ENCODE measurements at regions not wholly inside any gene's neighbourhood (a gene's known extent, or its start where the extent isn't known, plus 50 kb on each side); places are given as distances from the start of the nearest gene placed in this dataset.
"Not testable (repeated sequence)": the region's sequence is repeated elsewhere in the genome, so short reads cannot be mapped to it uniquely, and the experiment has no call there.

DNA sequence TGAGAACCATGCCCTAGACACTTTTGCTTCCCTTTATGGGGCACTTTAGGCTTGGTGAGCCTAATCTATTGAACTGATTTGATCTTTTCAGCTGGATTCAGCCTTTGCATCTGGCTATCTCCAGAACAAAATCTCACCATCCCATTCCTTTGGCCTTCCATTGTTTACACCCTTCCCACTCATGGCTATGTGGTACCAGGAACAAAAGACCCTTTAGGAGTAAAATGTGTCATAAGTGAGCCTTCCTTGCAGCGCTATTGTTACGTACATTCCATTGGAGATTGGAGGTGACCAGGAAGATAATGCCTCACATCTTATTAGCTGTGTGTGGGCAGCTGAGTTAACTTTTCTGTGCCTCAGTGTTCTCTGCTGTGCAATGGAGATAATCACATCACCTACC, 188.4 kb downstream of the SATB1 start:
- no peak for DNase-seq (ENCODE audit: low read depth in 2 of 2)

GRCh38 chr3:18234717-18235335, 190.3 kb downstream of the SATB1 start:
- DNase-seq (ENCODE audit: low read depth in 2 of 2) = no peak

- DNase-seq (ENCODE audit: low read depth in 2 of 2) = no peak
Observed at GRCh38 chr3:18233987-18234716, 191.0 kb downstream of the SATB1 start.

DNA sequence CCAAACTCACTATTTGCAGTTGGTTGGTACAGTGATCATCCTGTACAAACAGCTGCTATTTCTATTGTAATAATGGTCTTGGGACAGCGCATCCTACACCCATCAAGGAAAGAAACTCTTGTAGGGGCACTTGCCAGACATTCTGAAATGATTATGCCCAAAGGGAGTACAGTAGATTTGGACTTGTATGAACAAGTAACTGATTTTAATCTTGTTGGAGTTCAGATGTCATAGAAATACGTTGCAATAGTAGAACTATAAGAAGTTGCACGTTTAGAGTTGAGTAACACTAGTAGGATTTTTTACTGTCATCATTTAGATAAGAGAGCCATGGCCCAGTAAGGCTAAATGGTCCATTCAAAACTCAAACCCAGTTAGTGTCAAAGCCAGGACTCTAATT, 192.8 kb downstream of the SATB1 start:
- no peak for DNase-seq (ENCODE audit: low read depth in 2 of 2)

GRCh38 chr3:18228060-18228459, 197.1 kb downstream of the SATB1 start:
- DNase-seq (ENCODE audit: low read depth in 2 of 2) = no peak

- DNase-seq (ENCODE audit: low read depth in 2 of 2) = no peak
Observed at GRCh38 chr3:18225709-18226108, 199.4 kb downstream of the SATB1 start.

- no peak for DNase-seq (ENCODE audit: low read depth in 2 of 2)
Observed at GRCh38 chr3:18224426-18224825, 200.7 kb downstream of the SATB1 start.

DNA sequence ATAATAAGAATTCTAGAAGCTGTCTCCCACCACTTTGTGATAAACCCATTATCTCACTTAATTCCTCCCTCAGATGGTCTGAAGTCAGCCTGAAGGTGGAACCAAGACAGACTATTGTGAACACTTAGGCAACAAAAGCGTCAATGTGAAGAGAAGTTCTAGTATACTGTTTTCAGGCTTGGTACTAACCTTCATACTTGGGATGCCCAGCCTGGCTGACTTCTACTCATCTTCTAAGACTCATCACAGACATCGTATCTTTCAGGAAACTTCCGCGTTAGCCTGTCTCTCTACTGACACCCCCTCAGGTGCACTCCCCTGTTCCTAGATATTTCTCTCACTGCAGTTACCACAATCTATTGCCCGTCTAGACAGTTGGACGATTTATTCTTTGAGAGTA, 201.2 kb downstream of the SATB1 start:
- DNase-seq (ENCODE audit: low read depth in 2 of 2) = no peak

- DNase-seq (ENCODE audit: low read depth in 2 of 2) = no peak
Observed at GRCh38 chr3:18223571-18223970, 201.6 kb downstream of the SATB1 start.

DNA sequence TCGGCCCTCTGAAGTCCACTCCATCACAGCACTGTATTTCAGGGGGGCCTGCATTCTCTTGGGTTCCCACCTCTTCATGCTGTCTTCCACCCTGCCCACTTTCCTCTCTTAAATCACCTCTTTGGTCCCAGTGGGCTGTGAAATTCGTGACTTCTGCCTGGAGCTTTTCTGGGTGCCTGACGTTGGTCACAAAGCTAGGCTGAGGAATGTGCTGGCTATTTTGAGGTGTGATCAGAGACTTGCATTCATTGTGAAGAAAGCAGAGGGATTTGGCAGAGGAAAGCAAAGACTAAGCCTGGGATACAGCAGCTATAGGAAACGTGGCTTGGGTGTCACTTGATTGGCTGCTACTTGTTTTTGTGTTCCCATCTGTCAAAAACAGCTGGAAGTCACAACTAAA, 202.5 kb downstream of the SATB1 start:
- DNase-seq (ENCODE audit: low read depth in 2 of 2) = no peak

GRCh38 chr3:18217507-18218174, 207.5 kb downstream of the SATB1 start:
- DNase-seq (ENCODE audit: low read depth in 2 of 2) = no peak

GRCh38 chr3:18216996-18217395, 208.1 kb downstream of the SATB1 start:
- DNase-seq (ENCODE audit: low read depth in 2 of 2) = no peak

- DNase-seq (ENCODE audit: low read depth in 2 of 2) = no peak
Observed at GRCh38 chr3:18215639-18216038, 209.5 kb downstream of the SATB1 start.

DNA sequence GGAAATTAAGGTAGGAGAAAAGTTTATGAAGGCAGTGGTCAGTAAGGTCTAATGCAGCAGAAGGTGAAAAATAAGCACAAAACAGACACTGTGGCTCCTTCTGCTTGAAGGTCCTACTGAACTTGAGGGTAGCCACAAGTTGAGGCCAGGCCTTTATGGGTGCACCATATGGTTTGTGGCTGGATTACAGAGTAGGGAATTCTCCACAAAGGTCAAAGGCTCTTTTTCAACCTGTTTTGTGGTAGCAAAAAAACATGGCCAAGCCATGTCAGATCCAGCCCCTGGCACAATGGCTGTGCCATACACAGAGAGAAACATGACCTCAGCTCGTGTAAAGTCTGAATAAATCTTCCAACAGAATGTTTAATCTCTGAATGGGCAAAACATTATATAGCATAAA, 214.0 kb downstream of the SATB1 start:
- no peak for DNase-seq (ENCODE audit: low read depth in 2 of 2)

- DNase-seq (ENCODE audit: low read depth in 2 of 2) = no peak
Observed at GRCh38 chr3:18208856-18209255, 216.3 kb downstream of the SATB1 start.

- DNase-seq (ENCODE audit: low read depth in 2 of 2) = no peak
Observed at GRCh38 chr3:18208091-18208490, 217.0 kb downstream of the SATB1 start.

DNA sequence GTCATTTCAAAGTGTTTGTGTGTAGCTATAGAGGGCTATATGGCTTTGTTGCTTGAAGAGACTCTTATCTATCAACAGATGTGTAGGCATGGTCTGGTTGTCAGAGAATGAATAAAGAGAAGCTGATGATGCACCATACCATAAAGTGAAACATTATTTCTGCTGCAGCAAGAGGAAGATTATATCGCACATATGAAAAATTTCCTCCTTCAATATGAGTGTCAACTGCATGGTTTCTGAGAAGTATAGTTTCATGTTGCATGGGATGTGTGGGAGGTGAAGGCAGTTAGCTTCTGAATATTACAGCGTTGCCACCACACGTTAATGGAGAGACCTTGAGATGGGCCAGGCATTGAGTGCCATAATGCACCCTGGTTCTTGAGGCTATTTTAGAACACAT, 217.9 kb downstream of the SATB1 start:
- DNase-seq (ENCODE audit: low read depth in 2 of 2) = no peak

GRCh38 chr3:18205701-18206100, 219.4 kb downstream of the SATB1 start:
- not testable (repeated sequence) for DNase-seq (ENCODE audit: low read depth in 2 of 2)

DNA sequence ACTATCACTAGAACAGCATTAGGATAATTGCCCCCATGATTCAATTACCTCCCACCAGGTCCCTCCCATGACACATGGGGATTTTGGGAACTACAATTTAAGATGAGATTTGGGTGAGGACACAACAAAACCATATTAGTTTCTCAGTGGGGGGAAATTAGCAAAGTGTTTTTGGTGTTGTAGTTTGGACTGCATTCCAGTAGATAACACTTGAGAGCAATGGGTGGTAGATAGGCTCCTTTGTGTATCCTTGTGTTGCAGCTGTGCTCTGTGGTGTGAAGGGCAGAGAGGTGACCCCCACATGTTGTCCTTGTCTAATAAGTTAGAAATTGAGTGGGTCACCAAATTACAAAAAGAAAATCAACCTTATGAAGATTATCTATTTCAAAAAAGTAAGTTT, 223.8 kb downstream of the SATB1 start:
- DNase-seq (ENCODE audit: low read depth in 2 of 2) = no peak

DNA sequence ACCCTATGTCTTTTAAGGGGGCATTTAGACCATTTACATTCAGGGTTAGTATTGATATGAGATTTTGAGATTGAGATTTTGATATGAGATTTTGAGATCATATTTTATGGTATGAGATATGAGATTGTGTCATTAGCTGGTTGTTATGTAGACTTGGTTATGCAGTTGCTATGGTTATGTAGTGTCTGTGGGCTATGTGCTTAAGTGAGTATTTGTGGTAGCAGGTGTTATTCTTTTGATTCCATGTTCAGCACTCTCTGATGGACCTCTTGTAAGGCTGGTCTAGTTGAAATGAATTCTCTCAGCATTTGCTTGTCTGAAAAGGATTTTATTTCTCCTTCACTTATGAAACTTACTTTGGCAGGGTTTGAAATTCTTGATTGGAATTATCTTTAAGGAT, 225.4 kb downstream of the SATB1 start:
- no peak for DNase-seq (ENCODE audit: low read depth in 2 of 2)

DNA sequence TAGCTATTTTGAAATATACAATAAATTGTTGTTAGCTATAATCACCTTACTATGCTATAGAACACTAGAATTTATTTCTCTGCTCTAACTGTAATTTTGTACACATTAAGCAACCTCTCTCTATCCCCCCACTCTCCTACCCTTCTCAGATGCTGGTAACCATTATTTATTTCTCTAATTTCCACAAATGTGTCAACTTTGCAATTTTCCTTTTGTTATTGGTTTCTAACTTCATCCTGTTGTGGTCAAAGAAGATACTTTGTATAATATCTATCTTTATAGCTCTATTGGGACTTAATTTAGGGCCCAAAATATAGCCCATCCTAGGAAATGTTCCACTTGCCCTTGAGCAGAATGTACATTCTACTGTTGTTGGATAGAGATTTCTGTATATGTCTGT, 229.3 kb downstream of the SATB1 start:
- no peak for DNase-seq (ENCODE audit: low read depth in 2 of 2)

DNA sequence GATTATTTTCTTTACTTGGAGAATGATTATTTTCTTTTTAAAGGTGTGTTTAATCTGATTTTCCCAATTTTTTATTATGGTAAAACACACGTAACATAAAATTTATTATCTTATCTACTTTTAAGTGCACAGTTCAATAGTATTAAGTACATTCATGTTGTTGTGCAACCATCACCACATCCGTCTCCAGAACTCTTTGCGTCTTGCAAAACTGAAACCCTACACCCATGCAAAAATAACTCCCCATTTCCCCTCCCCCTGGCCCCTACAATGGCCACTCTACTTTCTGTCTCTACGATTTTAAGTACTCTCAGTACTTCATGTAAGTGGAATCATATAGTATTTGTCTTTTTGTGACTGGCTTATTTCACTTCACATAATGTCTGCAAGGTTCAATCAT, 230.7 kb downstream of the SATB1 start:
- no peak for DNase-seq (ENCODE audit: low read depth in 2 of 2)

GRCh38 chr3:18190646-18191045, 234.5 kb downstream of the SATB1 start:
- DNase-seq (ENCODE audit: low read depth in 2 of 2) = no peak
